Brain microvascular endothelial cell (primary cell): ENCODE measurements at regions not wholly inside any gene's neighbourhood (a gene's known extent, or its start where the extent isn't known, plus 50 kb on each side); places are given as distances from the start of the nearest gene placed in this dataset.

Experiments used
- DNase-seq: peaks from one replicate; pipeline ENCODE4 v3.0.0-alpha.2; 2020
- H3K27ac ChIP-seq: fragments of 250-450 bp; sonication (Bioruptor Pico); 2 replicates; pipeline ENCODE4 v1.5.1; 2020; ENCODE audit warnings: mild to moderate bottlenecking, moderate library complexity
- H3K27me3 ChIP-seq: fragments of 250-450 bp; sonication (Bioruptor Pico); replicated peaks from 2 replicates; pipeline ENCODE4 v1.5.1; 2020; ENCODE audit warnings: mild to moderate bottlenecking
- H3K36me3 ChIP-seq: fragments of 250-450 bp; sonication (Bioruptor Pico); replicated peaks from 2 replicates; pipeline ENCODE4 v1.5.1; 2020; ENCODE audit warnings: mild to moderate bottlenecking
- H3K4me3 ChIP-seq: 2 replicates; pipeline ENCODE4 v1.5.1; 2011; ENCODE audit warnings: low read depth, mild to moderate bottlenecking, control low read depth, low read length, moderate library complexity
- in situ Hi-C: cut with HindIII; loops from 2 replicates; pipeline ENCODE4 v1.10.0; 2017; ENCODE audit warnings: low sequenced_read_pairs, low pct_ligation_motif_present
- TF ChIP-seq, protein P1 (sequence below): IDR thresholded peaks from 2 replicates; pipeline ENCODE4 v1.5.1; 2011; ENCODE audit warnings: low read depth, mild to moderate bottlenecking, moderate library complexity, low read length, control low read depth, inconsistent platforms; ENCODE audit errors: missing control alignments

DNA sequence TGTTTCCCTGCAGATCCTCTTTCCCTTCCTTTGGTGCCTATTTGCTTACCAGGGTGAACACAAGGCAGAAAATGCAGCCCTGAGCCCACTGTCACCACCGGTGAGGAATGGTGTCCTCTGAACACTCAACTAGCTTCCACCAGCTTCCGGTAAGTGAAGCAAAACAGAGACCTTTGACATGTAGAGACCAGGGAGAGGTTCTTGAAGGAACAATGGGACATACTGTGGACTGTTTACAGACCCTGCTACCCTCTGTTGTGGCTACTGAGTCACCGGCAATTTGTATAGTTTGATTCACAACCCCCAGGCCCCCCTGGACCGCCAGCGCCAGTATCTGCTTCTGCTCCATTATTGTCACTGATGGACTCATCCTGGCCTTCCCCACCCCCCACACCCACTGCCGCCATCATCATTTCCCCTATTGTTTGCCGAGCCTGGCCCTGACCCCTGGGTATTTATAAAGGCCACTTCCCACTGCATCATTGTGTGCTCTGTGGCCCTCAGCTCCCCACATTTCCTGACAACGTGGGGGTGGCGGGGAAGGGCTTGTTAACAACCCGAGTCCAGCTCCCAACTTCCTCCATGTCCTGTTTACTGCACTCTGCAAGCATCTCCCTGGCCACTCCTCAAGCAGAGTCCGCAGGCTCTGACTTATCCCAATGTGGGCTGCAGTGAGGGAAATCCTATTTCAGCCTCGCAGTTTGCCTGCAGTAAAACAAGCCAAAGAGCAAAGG is 252.9 kb downstream of the ETS1 start:
- H3K27ac ChIP-seq = no peak overlapping the region
- no peak for DNase-seq
- no peaks in the 10 kb centered on the region for H3K27me3 ChIP-seq
- in situ Hi-C loops = no loop called here
- TF ChIP-seq, protein P1, sequence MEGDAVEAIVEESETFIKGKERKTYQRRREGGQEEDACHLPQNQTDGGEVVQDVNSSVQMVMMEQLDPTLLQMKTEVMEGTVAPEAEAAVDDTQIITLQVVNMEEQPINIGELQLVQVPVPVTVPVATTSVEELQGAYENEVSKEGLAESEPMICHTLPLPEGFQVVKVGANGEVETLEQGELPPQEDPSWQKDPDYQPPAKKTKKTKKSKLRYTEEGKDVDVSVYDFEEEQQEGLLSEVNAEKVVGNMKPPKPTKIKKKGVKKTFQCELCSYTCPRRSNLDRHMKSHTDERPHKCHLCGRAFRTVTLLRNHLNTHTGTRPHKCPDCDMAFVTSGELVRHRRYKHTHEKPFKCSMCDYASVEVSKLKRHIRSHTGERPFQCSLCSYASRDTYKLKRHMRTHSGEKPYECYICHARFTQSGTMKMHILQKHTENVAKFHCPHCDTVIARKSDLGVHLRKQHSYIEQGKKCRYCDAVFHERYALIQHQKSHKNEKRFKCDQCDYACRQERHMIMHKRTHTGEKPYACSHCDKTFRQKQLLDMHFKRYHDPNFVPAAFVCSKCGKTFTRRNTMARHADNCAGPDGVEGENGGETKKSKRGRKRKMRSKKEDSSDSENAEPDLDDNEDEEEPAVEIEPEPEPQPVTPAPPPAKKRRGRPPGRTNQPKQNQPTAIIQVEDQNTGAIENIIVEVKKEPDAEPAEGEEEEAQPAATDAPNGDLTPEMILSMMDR = no peak
- H3K4me3 ChIP-seq = no peak overlapping the region
- H3K36me3 ChIP-seq = no peaks in the 10 kb centered on the region

DNA sequence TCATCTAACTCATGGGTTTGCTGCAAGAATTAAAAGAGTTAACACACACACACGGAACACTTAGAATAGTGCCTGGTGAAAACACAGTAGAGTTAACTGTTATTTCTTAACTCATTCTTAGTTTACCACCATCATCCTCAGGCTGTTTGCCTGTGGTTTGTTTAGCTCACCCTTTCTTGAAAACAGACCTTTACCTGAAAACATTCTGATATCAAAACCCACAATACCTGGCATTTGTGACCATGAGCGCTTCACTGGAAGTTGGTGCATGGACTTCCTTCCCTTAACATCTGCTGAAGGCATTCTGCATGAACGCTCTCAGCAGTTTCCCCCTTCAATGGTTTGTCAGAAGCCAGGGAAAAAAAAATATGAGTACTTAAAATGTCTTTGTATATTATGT is 256.0 kb downstream of the ETS1 start:
- Histone ChIP-seq H3K36me3 (no peaks in the 10 kb centered on the region), H3K4me3 (no peak overlapping the region), H3K27ac (no peak overlapping the region), H3K27me3 (no peaks in the 10 kb centered on the region)
- TF ChIP-seq, protein P1 = no peak
- in situ Hi-C loops = no loop called here
- no peak for DNase-seq

DNA sequence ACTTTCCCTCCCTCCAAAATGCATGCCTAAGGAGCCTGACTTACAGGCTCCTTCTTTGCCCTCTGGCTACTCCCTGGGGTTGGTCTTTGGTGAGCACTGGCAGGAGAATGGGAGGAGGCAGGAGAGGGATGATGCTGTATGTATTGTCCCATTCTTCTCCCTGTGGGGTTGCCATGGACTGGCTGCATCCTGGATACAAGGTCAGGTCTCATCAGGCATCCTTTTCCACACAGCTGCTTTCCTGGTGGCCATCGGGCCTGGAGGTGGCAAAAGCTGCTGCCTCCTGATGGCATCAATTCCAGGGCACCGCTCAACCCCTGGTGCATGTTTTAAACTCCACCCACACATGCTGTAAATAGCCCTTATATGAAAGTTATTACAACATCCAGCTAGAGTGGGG is 257.2 kb downstream of the ETS1 start:
- Histone ChIP-seq H3K36me3 (no peaks in the 10 kb centered on the region), H3K27ac (no peak overlapping the region), H3K4me3 (no peak overlapping the region), H3K27me3 (no peaks in the 10 kb centered on the region)
- TF ChIP-seq, protein P1 = no peak
- in situ Hi-C loops = no loop called here
- DNase-seq = no peak

DNA sequence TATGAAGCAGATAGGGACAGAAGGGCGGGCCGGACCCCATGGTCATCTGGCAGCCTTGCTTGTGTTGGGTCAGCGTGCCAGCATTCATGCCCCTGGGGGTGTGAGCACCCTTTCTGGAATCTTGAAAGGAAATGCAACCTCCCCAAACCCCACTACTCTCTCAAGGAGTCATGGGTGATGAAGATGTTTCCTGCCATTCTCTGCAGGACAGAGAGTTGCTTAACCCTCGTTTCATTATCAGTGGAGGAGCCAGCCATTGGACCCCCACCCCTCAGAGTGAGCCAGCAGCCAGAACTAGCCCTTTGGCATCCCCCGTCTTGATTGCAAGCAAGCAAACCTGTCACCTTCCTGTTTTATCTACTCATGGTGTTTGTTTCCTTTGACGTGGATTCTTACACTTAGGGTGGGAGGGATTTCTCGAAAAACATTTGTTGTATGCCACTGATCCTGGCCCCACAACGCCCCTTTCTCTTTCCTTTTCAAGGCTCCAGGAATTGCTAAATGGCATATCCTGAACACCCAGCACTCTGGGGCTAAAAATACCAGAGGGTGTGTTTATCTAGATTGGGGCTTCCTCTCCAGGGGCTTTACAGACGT is 258.3 kb downstream of the ETS1 start:
- Histone ChIP-seq H3K27ac (no peak overlapping the region), H3K4me3 (no peak overlapping the region)

DNA sequence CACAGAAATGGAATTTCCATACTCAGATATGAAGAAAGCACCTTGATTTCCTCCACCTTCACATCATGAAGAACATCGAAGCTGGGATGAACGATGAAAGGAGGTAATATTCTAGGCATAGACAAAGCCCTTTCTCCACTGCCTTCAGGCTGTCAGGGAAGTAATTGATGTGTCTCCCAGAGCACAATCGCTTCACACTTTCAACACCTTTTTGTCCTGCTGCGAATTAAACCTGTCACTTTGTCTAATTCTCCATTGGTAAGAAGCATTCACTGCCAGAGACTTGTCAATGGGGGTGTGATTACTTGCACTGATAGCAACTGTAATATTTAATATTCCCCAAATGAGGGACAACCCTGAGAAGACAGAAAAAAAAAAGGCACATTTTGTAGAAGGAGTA is 260.1 kb downstream of the ETS1 start:
- TF ChIP-seq, protein P1 = no peak
- in situ Hi-C loops = no loop called here

More for the DNA sequence above, 258.3 kb downstream of the ETS1 start:
- Histone ChIP-seq H3K27me3 (no peaks in the 10 kb centered on the region), H3K36me3 (no peaks in the 10 kb centered on the region)
- DNase-seq = no peak
- in situ Hi-C loops = no loop called here
- TF ChIP-seq, protein P1 = no peak

DNA sequence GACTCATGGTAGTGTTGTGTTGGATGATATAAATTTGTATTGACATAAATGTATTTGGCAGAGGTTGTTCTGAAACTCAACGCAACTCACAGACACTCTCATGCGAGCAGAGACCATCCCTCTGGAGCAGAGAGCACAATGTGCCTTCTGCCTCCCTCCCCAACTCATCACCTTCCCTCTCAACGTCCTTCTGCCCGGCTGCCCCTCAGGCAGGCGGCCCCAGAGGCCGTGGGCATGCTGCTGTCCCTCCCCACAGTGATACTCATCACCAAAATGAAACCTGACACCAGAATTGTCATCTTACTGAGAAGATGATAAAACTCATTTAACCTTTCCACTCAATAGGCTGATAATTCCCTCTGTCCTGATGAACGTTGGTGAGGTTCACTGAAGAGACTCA is 260.6 kb downstream of the ETS1 start:
- H3K27me3 ChIP-seq = no peaks in the 10 kb centered on the region
- H3K27ac ChIP-seq = no peak overlapping the region
- H3K36me3 ChIP-seq = no peaks in the 10 kb centered on the region
- in situ Hi-C loops = no loop called here
- TF ChIP-seq, protein P1 = no peak
- no peak for DNase-seq
- no peak overlapping the region for H3K4me3 ChIP-seq

More for the DNA sequence above, 260.1 kb downstream of the ETS1 start:
- no peak overlapping the region for H3K4me3 ChIP-seq
- H3K27ac ChIP-seq = no peak overlapping the region
- H3K36me3 ChIP-seq = no peaks in the 10 kb centered on the region
- no peak for DNase-seq
- H3K27me3 ChIP-seq = no peaks in the 10 kb centered on the region
